OCI-LY7 (cell line): ENCODE measurements at regions not wholly inside any gene's neighbourhood (a gene's known extent, or its start where the extent isn't known, plus 50 kb on each side); places are given as distances from the start of the nearest gene placed in this dataset.

ENCODE experiments used
- CTCF ChIP-seq: fragments of 200-600 bp; sonication (generic); conservative IDR thresholded peaks from 2 replicates; pipeline ENCODE4 v1.5.1; 2014; ENCODE audit warnings: mild to moderate bottlenecking, antibody characterized with exemption, low read length, moderate library complexity, mixed read lengths
- EZH2phosphoT487 ChIP-seq: fragments of 200-600 bp; sonication (generic); IDR thresholded peaks from 2 replicates; pipeline ENCODE4 v1.6.1; 2018; ENCODE audit warnings: low read depth, borderline replicate concordance, mild to moderate bottlenecking, mixed run types, antibody characterized with exemption, low read length, moderate library complexity, mixed read lengths

- TF ChIP-seq CTCF (no peak), EZH2phosphoT487 (no peak)
Observed at GRCh38 chr18:33918571-33918970, 306.1 kb downstream of the NOL4 start.
